ENCODE measurements at regions not wholly inside any gene's neighbourhood (a gene's known extent, or its start where the extent isn't known, plus 50 kb on each side); places are given as distances from the start of the nearest gene placed in this dataset.

- TF ChIP-seq POLR2A (IDR thresholded peaks at IDR 0.05; ENCODE audit: low read depth, low read length), result no peak
- TF ChIP-seq CTCF (IDR thresholded peaks at IDR 0.05; ENCODE audit: extremely low read depth in 1 of 2, insufficient read depth in 1 of 2, low read depth in 1 of 2, low read length in 2 of 2), result no peak
- TF ChIP-seq POLR2AphosphoS5 (IDR thresholded peaks at IDR 0.05; ENCODE audit: insufficient read depth, low read depth, low read length), result no peak
- no peak for TF ChIP-seq JUN (IDR thresholded peaks at IDR 0.05; ENCODE audit: borderline replicate concordance, insufficient read depth, insufficient read length, low read depth)
- no peak for TF ChIP-seq MYC (IDR thresholded peaks at IDR 0.05; ENCODE audit: low read depth, low read length)
Measured at GRCh38 chr3:187448674-187449073, 80.5 kb downstream of the RTP4 start.
